Activated naive CD4-positive, alpha-beta T cell treated with anti-CD3 and anti-CD28 coated beads, Interleukin-2, amount 50 U/mL, for 72 hours (primary cell): ENCODE measurements at regions not wholly inside any gene's neighbourhood (a gene's known extent, or its start where the extent isn't known, plus 50 kb on each side); places are given as distances from the start of the nearest gene placed in this dataset.
A peak's percentile ranks its signal among the peaks of the same experiment; 100 is the strongest.
"Not testable (repeated sequence)": the region's sequence is repeated elsewhere in the genome, so short reads cannot be mapped to it uniquely, and the experiment has no call there.

Experiments used
- ATAC-seq, 2 donors: fragments of 150-1000 bp; cut with Tn5 transposase; 2 replicates each; pipeline ENCODE4 v1.10.0; 2021; ENCODE audit warnings: mild to moderate bottlenecking in 2 of 2, moderate library complexity in 2 of 2
- DNase-seq, 2 donors: peaks; one replicate each; pipeline ENCODE4 v3.0.0; 2021 to 2022; ENCODE audit warnings: low spot score in 2 of 2
- H3K27ac Mint-ChIP-seq, 2 donors: one replicate each; pipeline ENCODE4 v1.8.0; 2022; ENCODE audit warnings: mild to moderate bottlenecking in 2 of 2, mixed read lengths in 2 of 2
- H3K36me3 Mint-ChIP-seq, 2 donors: one replicate each; pipeline ENCODE4 v1.8.0; 2022; ENCODE audit warnings: mixed read lengths in 2 of 2
- H3K9me3 Mint-ChIP-seq, 2 donors: one replicate each; pipeline ENCODE4 v1.8.0; 2022; ENCODE audit warnings: mixed read lengths in 2 of 2

- H3K27ac Mint-ChIP-seq, H3K36me3 Mint-ChIP-seq, H3K9me3 Mint-ChIP-seq, ATAC-seq: not testable (repeated sequence)
- DNase-seq, result peak in 1 of 2 donors; percentile 9
These were observed 206.9 kb downstream of the NPIPB11 start for GRCh38 chr16:29199626-29200025.

- ATAC-seq, result no peak
These were observed 207.6 kb downstream of the NPIPB11 start for GRCh38 chr16:29198731-29199521.

GRCh38 chr16:29198231-29198630 is 208.3 kb downstream of the NPIPB11 start:
- DNase-seq (no peak), ATAC-seq (no peak)
- H3K36me3 Mint-ChIP-seq, result no peaks in the 10 kb centered on the region
- H3K9me3 Mint-ChIP-seq, result peaks cover 0 to 9% of the 10 kb centered on the region in 2 donors
- no peak overlapping the region for H3K27ac Mint-ChIP-seq

More at GRCh38 chr16:29198731-29199521, 207.6 kb downstream of the NPIPB11 start:
- Mint-ChIP-seq H3K36me3 (no peaks in the 10 kb centered on the region), H3K9me3 (peaks cover 0 to 9% of the 10 kb centered on the region in 2 donors), H3K27ac (peak overlapping the region in 1 of 2 donors; percentile 9)
- DNase-seq, result peak in 1 of 2 donors; percentile 35

- DNase-seq, result peak in 1 of 2 donors; percentile 3
- H3K27ac Mint-ChIP-seq, ATAC-seq: not testable (repeated sequence)
These were observed 208.9 kb downstream of the NPIPB11 start for GRCh38 chr16:29197494-29198100.

GRCh38 chr16:29196746-29197145 is 209.8 kb downstream of the NPIPB11 start:
- H3K36me3 Mint-ChIP-seq, H3K9me3 Mint-ChIP-seq, ATAC-seq, DNase-seq, H3K27ac Mint-ChIP-seq: not testable (repeated sequence)

More at GRCh38 chr16:29197494-29198100, 208.9 kb downstream of the NPIPB11 start:
- H3K9me3 Mint-ChIP-seq, H3K36me3 Mint-ChIP-seq: not testable (repeated sequence)

GRCh38 chr16:29195116-29195872 is 210.4 kb downstream of the LAT start:
- ATAC-seq, H3K9me3 Mint-ChIP-seq, H3K36me3 Mint-ChIP-seq, H3K27ac Mint-ChIP-seq: not testable (repeated sequence)
- DNase-seq, result peak in 1 of 2 donors; percentile 4

GRCh38 chr16:29194185-29194844 is 209.5 kb downstream of the LAT start:
- ATAC-seq, H3K27ac Mint-ChIP-seq, H3K36me3 Mint-ChIP-seq, H3K9me3 Mint-ChIP-seq: not testable (repeated sequence)
- DNase-seq, result peak in 1 of 2 donors; percentile 40

- H3K27ac Mint-ChIP-seq, result not testable (repeated sequence)
These were observed 208.8 kb downstream of the LAT start for GRCh38 chr16:29193634-29194033.

GRCh38 chr16:29193248-29193574 is 208.4 kb downstream of the LAT start:
- not testable (repeated sequence) for H3K9me3 Mint-ChIP-seq

More at GRCh38 chr16:29193634-29194033, 208.8 kb downstream of the LAT start:
- H3K36me3 Mint-ChIP-seq, H3K9me3 Mint-ChIP-seq, ATAC-seq: not testable (repeated sequence)
- DNase-seq, result peak in 1 of 2 donors; percentile 40

GRCh38 chr16:29192329-29193247 is 207.7 kb downstream of the LAT start:
- H3K27ac Mint-ChIP-seq, result no peak overlapping the region
- peaks cover 0 to 8% of the 10 kb centered on the region in 2 donors for H3K9me3 Mint-ChIP-seq
- peak in 1 of 2 donors; percentile 47 for DNase-seq
- no peaks in the 10 kb centered on the region for H3K36me3 Mint-ChIP-seq
- peak in 1 of 2 donors; percentile 22 for ATAC-seq

More at GRCh38 chr16:29193248-29193574, 208.4 kb downstream of the LAT start:
- not testable (repeated sequence) for H3K27ac Mint-ChIP-seq, DNase-seq, ATAC-seq, H3K36me3 Mint-ChIP-seq

GRCh38 chr16:29191636-29192180 is 206.9 kb downstream of the LAT start:
- not testable (repeated sequence) for H3K36me3 Mint-ChIP-seq, H3K9me3 Mint-ChIP-seq, ATAC-seq, H3K27ac Mint-ChIP-seq
- peak in 1 of 2 donors; percentile 43 for DNase-seq

GRCh38 chr16:29190553-29191431 is 205.9 kb downstream of the LAT start:
- DNase-seq, result peak in 1 of 2 donors; percentile 46
- ATAC-seq, H3K27ac Mint-ChIP-seq, H3K9me3 Mint-ChIP-seq, H3K36me3 Mint-ChIP-seq: not testable (repeated sequence)

- not testable (repeated sequence) for H3K27ac Mint-ChIP-seq, H3K36me3 Mint-ChIP-seq, ATAC-seq, H3K9me3 Mint-ChIP-seq
- peak in 1 of 2 donors; percentile 31 for DNase-seq
These were observed 204.0 kb downstream of the LAT start for GRCh38 chr16:29188806-29189205.

GRCh38 chr16:29186306-29187220 is 201.7 kb downstream of the LAT start:
- H3K27ac Mint-ChIP-seq, ATAC-seq, H3K9me3 Mint-ChIP-seq, H3K36me3 Mint-ChIP-seq: not testable (repeated sequence)
- DNase-seq, result peak in 1 of 2 donors; percentile 11
